ENCODE measurements at regions not wholly inside any gene's neighbourhood (a gene's known extent, or its start where the extent isn't known, plus 50 kb on each side); places are given as distances from the start of the nearest gene placed in this dataset.

- no peaks in the 10 kb centered on the region for H3K36me3 ChIP-seq
- TF ChIP-seq CTCF (IDR thresholded peaks at IDR 0.05), result no peak
- DNase-seq (ENCODE audit: low spot score), result no peak
- no peak overlapping the region for H3K4me3 ChIP-seq
- H3K27ac ChIP-seq, result no peak overlapping the region
- no peaks in the 10 kb centered on the region for H3K9me3 ChIP-seq
- H3K27me3 ChIP-seq (replicated peaks; ENCODE audit: insufficient read depth), result no peaks in the 10 kb centered on the region
- ATAC-seq (ENCODE audit: insufficient number of reproducible peaks, low FRiP score, low read depth), result no peak
- no peaks in the 10 kb centered on the region for H3K4me1 ChIP-seq (ENCODE audit: control insufficient read depth in 1 of 2, low read depth in 2 of 2)
Measured at GRCh38 chr22:48592488-48592887, 1235.2 kb downstream of the BRD1 start.

DNA sequence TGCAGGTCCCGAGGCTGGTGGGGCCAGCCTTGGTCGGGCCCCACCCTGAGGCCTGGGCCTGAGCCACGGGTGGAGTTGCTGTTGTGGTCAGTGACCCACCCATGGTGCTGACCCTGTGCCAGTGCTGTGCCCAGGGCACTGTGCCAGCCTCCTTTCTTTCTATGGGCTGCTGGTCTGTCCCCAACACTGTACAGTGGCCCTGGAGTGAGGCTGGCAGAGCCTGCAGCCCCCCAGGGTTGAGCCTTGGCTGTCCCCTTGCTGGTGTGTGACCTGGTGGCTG is 1235.7 kb downstream of the BRD1 start:
- no peaks in the 10 kb centered on the region for H3K27me3 ChIP-seq (replicated peaks; ENCODE audit: insufficient read depth)
- no peaks in the 10 kb centered on the region for H3K9me3 ChIP-seq
- no peak for TF ChIP-seq CTCF (IDR thresholded peaks at IDR 0.05)
- H3K36me3 ChIP-seq, result no peaks in the 10 kb centered on the region
- H3K27ac ChIP-seq, result no peak overlapping the region
- no peaks in the 10 kb centered on the region for H3K4me1 ChIP-seq (ENCODE audit: control insufficient read depth in 1 of 2, low read depth in 2 of 2)
- H3K4me3 ChIP-seq, result no peak overlapping the region
- DNase-seq (ENCODE audit: low spot score) (no peak), ATAC-seq (ENCODE audit: insufficient number of reproducible peaks, low FRiP score, low read depth) (no peak)

DNA sequence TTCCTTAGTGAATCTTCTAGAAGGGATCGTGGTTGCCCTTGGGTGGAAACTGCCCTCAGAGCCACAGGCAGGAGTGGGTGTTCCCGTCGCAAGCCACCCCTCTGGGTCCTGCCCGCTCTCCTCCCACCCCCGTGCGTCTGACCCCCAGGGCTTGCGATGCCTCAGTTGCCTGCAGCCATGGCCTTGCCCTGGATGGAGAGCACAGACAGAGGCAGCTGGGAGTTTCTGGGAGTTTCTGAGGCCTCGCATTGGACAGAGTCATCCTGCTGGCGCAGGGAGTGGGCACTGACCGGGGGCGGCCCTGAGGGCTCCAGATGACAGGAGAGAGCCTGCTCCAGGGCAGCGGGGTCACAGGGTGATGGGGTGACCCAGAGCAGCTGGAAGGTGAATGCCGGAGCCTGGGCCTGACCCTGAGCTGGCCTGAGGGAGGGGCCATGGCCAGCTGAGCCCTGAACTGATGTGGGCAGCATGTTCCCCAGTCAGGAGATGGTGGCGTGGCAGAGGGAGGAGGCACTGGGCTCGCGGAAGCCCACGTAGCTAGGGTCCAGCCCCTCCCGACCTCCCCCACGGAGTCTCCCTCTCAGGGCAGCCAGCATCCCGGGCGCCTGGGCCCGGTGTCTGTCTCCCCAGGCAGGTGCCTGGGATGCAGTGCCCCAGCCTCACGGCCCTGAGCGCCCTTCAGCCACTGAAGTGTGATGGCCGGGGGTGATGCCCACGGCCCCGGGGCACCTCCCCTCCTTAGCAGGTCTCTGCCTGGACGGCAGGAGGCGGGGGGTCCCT is 1236.2 kb downstream of the BRD1 start:
- TF ChIP-seq CTCF (IDR thresholded peaks at IDR 0.05), result no peak
- H3K27ac ChIP-seq, result no peak overlapping the region
- H3K36me3 ChIP-seq, result no peaks in the 10 kb centered on the region
- H3K4me3 ChIP-seq, result no peak overlapping the region
- no peaks in the 10 kb centered on the region for H3K9me3 ChIP-seq
- H3K4me1 ChIP-seq (ENCODE audit: control insufficient read depth in 1 of 2, low read depth in 2 of 2), result no peaks in the 10 kb centered on the region
- H3K27me3 ChIP-seq (replicated peaks; ENCODE audit: insufficient read depth), result no peaks in the 10 kb centered on the region
- DNase-seq (ENCODE audit: low spot score) (no peak), ATAC-seq (ENCODE audit: insufficient number of reproducible peaks, low FRiP score, low read depth) (no peak)

DNA sequence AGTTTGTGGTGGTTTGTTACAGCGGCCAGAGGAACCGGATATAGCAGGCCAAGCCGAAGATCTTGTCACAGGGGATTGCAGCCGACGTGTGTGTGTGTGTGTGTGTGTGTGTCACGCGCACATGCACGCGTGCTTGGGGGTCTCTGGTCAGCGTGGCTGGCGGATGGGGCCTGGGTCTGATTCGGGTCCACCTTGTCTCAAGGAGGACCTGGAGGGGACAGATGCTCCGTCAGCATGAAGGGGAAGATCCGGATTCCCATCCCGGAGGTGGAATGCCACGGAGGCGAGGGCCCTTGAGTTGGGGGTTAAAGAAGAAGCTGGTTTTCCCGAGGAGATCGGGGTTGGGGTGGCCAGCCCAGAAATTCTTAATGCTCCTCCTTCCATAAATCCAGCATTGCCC is 1237.8 kb downstream of the BRD1 start:
- DNase-seq (ENCODE audit: low spot score) (no peak), ATAC-seq (ENCODE audit: insufficient number of reproducible peaks, low FRiP score, low read depth) (no peak)
- no peak overlapping the region for H3K4me3 ChIP-seq
- TF ChIP-seq CTCF (IDR thresholded peaks at IDR 0.05), result no peak
- no peaks in the 10 kb centered on the region for H3K36me3 ChIP-seq
- no peaks in the 10 kb centered on the region for H3K27me3 ChIP-seq (replicated peaks; ENCODE audit: insufficient read depth)
- no peaks in the 10 kb centered on the region for H3K4me1 ChIP-seq (ENCODE audit: control insufficient read depth in 1 of 2, low read depth in 2 of 2)
- no peaks in the 10 kb centered on the region for H3K9me3 ChIP-seq
- no peak overlapping the region for H3K27ac ChIP-seq

DNA sequence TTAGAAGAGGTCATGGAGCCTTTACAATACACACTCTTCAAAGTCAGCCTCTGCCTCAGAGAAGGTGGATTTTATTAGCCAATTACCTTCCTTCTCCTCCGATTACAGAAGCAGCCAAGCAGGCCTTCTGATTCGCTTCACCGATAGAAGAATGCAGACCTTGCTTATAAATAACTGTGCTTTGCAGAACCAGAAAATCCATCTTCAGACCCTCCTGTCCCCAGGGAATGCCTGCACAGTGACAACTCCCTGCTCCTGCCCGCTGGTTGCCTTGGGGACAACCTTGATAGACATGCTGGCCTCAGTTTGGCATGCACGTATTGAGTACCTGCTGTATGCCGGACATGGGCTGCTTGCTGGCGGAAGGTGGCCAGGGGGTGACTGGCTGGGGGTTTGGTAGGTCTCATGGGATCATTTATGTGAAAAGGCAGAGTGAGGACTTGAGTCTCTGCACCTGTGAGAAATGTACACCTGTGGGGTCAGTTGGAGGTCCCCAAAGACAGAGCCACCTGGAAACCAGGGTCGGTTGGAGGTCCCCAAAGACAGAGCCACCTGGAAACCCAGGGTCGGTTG is 1238.7 kb downstream of the BRD1 start:
- Histone ChIP-seq H3K27me3 (replicated peaks; ENCODE audit: insufficient read depth) (no peaks in the 10 kb centered on the region), H3K27ac (no peak overlapping the region), H3K9me3 (no peaks in the 10 kb centered on the region), H3K4me1 (ENCODE audit: control insufficient read depth in 1 of 2, low read depth in 2 of 2) (no peaks in the 10 kb centered on the region), H3K4me3 (no peak overlapping the region), H3K36me3 (no peaks in the 10 kb centered on the region)
- DNase-seq (ENCODE audit: low spot score) (no peak), ATAC-seq (ENCODE audit: insufficient number of reproducible peaks, low FRiP score, low read depth) (no peak)
- no peak for TF ChIP-seq CTCF (IDR thresholded peaks at IDR 0.05)
